Esophagus (tissue), 2 donors: ENCODE measurements at regions not wholly inside any gene's neighbourhood (a gene's known extent, or its start where the extent isn't known, plus 50 kb on each side); places are given as distances from the start of the nearest gene placed in this dataset.

Experiments
- H3K27ac ChIP-seq, 2 donors: one replicate each; pipeline ENCODE4 v1.5.1; 2013; ENCODE audit warnings: low read depth in 2 of 2, mild to moderate bottlenecking in 2 of 2, inconsistent platforms in 1 of 2, low read length in 1 of 2, moderate library complexity in 1 of 2
- H3K27me3 ChIP-seq, 2 donors: one replicate each; pipeline ENCODE4 v1.6.1; 2013; ENCODE audit warnings: low read length in 2 of 2, control low read depth in 1 of 2, mild to moderate bottlenecking in 1 of 2; ENCODE audit not compliant: insufficient read depth in 2 of 2, control insufficient read depth in 1 of 2
- H3K36me3 ChIP-seq, 2 donors: one replicate each; pipeline ENCODE4 v1.6.1; 2013; ENCODE audit warnings: low read length in 1 of 2; ENCODE audit not compliant: control insufficient read depth in 2 of 2, insufficient read depth in 2 of 2
- H3K4me1 ChIP-seq, 2 donors: one replicate each; pipeline ENCODE4 v1.6.1; 2013; ENCODE audit warnings: low read length in 1 of 2; ENCODE audit not compliant: control insufficient read depth in 2 of 2, insufficient read depth in 2 of 2
- H3K4me3 ChIP-seq, 2 donors: one replicate each; pipeline ENCODE4 v1.5.1; 2013; ENCODE audit warnings: low read length in 2 of 2, mild to moderate bottlenecking in 2 of 2, low read depth in 1 of 2, moderate library complexity in 1 of 2
- H3K9me3 ChIP-seq, 2 donors: one replicate each; pipeline ENCODE4 v1.6.1; 2013; ENCODE audit warnings: mild to moderate bottlenecking in 2 of 2, low read depth in 1 of 2, low read length in 1 of 2, moderate library complexity in 1 of 2; ENCODE audit not compliant: control insufficient read depth in 2 of 2, insufficient read depth in 1 of 2
- WGBS, 2 donors: extraction: QIAGEN DNeasy Blood & Tissue Kit; methylation state at CpG; one replicate each; pipeline ENCODE4 v1.1.7; 2013; 5-methylcytosine and 5-hydroxymethylcytosine counted together
- donor health status: healthy with polysubstance abuse.
- donor health status: Bipolar disorder and iron deficiency.

DNA sequence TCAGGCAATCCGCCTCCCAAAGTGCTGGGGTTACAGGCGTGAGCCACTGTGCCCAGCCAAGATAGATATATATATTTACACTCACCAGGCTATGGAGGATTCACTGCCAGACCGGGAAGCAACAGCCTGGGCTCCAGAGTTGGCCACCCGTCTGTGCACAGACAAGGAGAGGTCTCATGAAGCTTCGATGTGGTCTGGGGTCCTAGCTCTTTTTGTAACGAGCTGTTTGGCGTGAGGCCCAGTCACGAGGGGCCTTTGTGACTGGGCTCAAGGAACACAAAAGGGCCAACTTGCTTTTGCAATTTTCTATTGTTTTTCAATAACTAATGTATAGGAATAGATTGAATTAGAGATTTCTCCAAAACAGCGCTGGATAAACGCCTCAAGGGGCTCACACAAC lies 77.6 kb upstream of the EIF5 start:
- H3K9me3 ChIP-seq: peaks cover 0 to 7% of the 10 kb centered on the region in 2 donors
- WGBS, 2 donors: 60 to 62% methylated on average over 10 of the region's 10 CpGs
- no peaks in the 10 kb centered on the region for H3K4me1 ChIP-seq
- no peak overlapping the region for H3K4me3 ChIP-seq
- H3K36me3 ChIP-seq: no peaks in the 10 kb centered on the region
- H3K27ac ChIP-seq: no peak overlapping the region
- no peaks in the 10 kb centered on the region for H3K27me3 ChIP-seq

DNA sequence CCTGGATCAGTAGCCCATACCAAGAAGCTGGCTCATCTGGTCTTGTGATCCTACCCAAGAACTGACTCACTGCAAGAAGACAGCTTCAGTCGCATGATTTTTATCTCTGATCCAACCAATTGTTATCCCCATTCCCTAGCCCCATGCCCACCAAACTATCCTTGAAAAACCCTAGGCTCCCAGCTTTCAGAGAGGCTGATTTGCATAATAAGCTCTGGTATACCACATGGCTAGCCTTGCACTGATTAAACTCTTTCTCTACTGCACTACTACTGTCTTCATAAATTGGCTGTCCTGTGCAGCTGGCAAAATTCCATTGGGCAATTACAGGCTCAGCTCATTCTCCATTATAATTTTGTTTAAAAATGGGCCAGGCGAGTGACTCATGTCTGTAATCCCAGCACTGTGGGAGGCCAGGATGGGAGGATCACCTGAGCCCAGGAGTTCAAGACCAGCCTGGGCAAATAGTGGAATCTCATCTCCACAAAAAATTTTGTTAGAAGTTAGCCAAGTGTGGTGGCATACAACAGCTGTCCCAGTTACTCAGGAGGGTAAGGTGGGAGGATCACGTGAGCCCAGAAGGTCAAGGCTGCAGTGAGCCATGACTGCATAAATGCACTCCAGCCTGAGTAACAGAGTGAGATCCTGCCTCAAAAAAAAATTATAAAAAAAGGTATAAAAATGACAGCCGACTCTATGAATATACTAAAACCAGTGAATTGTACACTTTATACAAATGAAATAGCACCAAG lies 76.7 kb upstream of the EIF5 start:
- H3K27ac ChIP-seq: peak overlapping the region in 1 of 2 donors; percentile 24
- no peaks in the 10 kb centered on the region for H3K36me3 ChIP-seq
- no peaks in the 10 kb centered on the region for H3K27me3 ChIP-seq
- WGBS, 2 donors: 82 to 85% methylated on average over 4 of the region's 4 CpGs
- H3K4me1 ChIP-seq: no peaks in the 10 kb centered on the region
- H3K9me3 ChIP-seq: peaks cover 0 to 7% of the 10 kb centered on the region in 2 donors
- H3K4me3 ChIP-seq: no peak overlapping the region

DNA sequence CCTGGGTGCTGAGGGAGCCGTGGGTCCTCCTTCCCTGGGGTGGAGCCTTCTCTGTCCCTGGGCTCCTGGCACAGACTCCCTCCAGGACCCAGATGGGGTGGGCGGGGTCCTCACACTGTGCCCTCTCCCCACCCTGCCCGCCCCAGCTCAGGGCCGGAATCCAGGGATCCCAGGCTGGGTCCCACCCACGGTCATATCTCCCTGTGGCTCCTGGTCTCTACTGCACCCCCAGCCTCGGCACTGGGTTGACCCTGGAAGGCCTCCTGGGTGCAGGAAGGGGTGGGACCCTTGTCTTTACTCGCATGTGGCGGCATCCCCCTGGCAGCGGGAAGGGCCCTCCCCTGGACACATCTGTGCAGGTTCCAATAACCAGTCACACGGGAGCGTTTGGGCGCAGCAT lies 75.8 kb upstream of the EIF5 start:
- 83 to 86% methylated on average over 12 of the region's 12 CpGs for WGBS, 2 donors
- H3K4me1 ChIP-seq: no peaks in the 10 kb centered on the region
- no peak overlapping the region for H3K4me3 ChIP-seq
- no peak overlapping the region for H3K27ac ChIP-seq
- H3K9me3 ChIP-seq: peaks cover 0 to 4% of the 10 kb centered on the region in 2 donors
- H3K27me3 ChIP-seq: no peaks in the 10 kb centered on the region
- H3K36me3 ChIP-seq: no peaks in the 10 kb centered on the region

DNA sequence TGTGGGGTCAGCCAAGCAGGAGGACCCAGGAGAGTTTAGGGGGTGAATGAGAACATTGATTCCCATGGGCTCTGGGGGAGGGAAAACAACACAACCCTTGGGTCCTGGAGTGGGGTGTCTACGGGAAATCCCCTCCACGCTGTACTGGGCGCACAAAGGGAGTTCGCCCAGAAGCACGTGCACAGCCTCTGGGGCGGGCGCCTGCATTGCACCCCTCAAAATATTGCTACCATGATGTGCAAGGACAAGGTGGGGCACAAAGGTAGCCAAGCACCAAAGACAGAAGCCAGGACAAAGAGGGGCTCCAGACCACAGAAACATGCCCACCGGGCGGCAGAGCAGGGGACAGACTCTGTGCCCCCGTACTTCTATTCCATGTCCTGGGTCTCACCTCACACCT lies 74.9 kb upstream of the EIF5 start:
- no peaks in the 10 kb centered on the region for H3K4me1 ChIP-seq
- 93 to 94% methylated on average over 10 of the region's 10 CpGs for WGBS, 2 donors
- H3K4me3 ChIP-seq: no peak overlapping the region
- H3K27ac ChIP-seq: no peak overlapping the region
- peaks cover 0 to 4% of the 10 kb centered on the region in 2 donors for H3K9me3 ChIP-seq
- no peaks in the 10 kb centered on the region for H3K27me3 ChIP-seq
- no peaks in the 10 kb centered on the region for H3K36me3 ChIP-seq

DNA sequence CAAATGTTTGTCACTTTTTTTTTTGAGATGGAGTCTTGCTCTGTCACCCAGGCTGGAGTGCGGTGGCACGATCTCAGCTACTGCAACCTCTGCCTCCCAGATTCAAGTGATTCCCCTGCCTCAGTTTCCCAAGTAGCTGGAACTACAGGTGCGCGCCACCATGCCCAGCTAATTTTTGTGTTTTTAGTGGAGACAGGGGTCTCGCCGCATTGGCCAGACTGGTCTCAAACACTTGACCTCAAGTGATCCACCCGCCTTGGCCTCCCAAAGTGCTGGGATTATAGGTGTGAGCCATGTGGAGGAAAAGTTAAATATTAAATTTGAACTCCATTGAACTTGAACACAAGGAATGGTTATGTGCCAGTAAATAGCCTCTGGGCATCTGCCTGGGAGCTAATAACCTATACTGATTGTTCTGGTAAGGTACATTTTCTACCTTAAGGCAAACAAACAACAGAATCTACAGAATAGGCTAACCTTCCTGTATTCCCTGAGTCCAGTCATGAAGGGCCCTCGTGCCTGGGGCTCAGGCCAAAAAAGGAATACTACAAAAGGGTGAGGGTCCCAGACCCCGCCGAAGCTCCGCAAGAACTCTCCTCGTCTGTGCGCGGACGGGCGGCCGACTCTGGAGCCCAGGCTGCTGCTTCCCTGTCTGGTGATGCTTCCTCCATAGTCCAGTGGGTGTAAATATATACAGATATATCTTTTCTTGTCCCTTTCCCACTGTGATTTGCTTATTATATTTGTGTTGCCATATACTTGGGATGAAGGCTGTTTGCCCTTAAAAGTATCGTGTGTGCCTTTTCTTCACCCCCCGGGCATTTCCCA lies 74.0 kb upstream of the EIF5 start:
- WGBS, 2 donors: 42 to 51% methylated on average over 18 to 19 of the region's 19 CpGs
- H3K36me3 ChIP-seq: no peaks in the 10 kb centered on the region
- peaks cover 0 to 4% of the 10 kb centered on the region in 2 donors for H3K9me3 ChIP-seq
- no peaks in the 10 kb centered on the region for H3K27me3 ChIP-seq
- H3K4me3 ChIP-seq: peak overlapping the region; percentile 48 to 71
- peak overlapping the region; percentile 40 to 58 for H3K27ac ChIP-seq
- no peaks in the 10 kb centered on the region for H3K4me1 ChIP-seq

DNA sequence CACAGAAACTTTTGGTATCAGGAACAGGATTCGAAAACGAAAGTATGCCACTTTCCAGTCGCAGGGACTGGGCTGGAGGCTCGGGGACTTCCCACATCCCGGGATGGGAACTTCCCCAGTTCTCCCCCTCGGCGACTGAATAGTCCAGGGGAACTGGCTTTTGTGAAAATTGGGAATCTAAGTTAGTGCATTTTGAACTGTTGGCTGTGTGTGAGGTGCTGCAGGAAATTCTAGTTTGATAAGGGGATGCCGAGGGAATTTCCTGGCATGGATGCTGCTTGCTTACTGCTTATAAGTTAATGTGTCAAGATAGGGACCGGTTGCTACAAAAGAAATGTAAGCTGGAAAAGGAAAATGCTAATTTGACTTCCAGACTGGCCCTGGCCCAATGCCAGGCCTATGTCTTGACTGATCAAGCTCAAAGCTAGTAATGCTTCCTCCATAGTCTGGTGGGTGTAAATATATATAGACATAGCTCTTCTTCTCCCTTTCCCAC lies 73.4 kb upstream of the EIF5 start:
- H3K36me3 ChIP-seq: no peaks in the 10 kb centered on the region
- peak overlapping the region; percentile 48 to 71 for H3K4me3 ChIP-seq
- WGBS, 2 donors: 0 to 3% methylated on average over 9 of the region's 9 CpGs
- no peaks in the 10 kb centered on the region for H3K27me3 ChIP-seq
- H3K4me1 ChIP-seq: no peaks in the 10 kb centered on the region
- peaks cover 0 to 4% of the 10 kb centered on the region in 2 donors for H3K9me3 ChIP-seq
- H3K27ac ChIP-seq: peak overlapping the region; percentile 5 to 58

DNA sequence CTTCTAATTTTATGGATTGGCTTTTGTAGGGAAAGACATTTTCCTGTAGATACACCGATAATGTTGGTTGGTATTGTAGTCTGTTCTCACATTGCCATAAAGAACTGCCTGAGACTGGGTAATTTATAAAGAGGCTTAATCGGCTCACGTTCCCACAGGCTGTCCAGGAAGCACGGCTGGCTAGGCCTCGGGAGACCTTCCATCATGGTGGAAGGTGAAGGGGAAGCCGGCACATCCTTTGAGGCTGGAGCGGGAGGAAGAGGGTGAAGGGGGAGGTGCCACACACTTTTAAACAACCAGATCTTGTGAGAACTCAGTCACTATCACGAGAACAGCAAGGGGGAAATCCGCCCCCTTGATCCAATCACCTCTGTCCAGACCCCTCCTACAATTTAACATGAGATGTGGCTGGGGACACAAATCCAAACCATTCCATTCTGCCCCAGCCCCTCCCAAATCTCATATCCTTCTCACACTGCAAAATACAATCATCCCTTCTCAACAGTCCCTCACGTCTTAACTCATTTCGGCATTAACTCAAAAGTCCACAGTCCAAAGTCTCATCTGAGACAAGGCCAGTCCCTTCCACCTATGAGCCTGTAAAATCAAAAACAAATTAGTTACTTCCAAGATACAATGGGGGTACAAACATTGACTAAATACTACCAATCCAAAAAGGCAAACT lies 66.7 kb upstream of the EIF5 start:
- Histone ChIP-seq H3K27me3 (no peaks in the 10 kb centered on the region), H3K27ac (no peak overlapping the region), H3K4me1 (no peaks in the 10 kb centered on the region), H3K9me3 (no peaks in the 10 kb centered on the region), H3K36me3 (no peaks in the 10 kb centered on the region), H3K4me3 (no peak overlapping the region)
- WGBS, 2 donors: 83% methylated on average over 11 of the region's 11 CpGs

DNA sequence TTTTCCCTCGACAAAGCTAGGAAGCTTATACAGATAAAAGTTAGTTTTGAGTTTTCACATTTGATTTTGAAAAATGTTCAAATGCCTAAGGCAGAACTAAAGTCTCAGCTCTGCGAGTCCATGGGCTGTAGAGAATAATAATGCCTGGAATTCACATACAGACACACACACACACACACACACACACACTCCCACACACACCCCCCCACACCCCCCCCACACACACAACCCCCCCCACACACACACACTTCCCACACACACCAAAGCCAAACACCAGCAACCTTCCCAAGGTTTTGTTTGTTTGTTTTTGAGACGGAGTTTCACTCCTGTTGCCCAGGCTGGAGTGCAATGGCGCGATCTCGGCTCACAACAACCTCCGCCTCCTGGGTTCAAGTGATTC lies 62.8 kb upstream of the EIF5 start:
- peaks cover 3 to 12% of the 10 kb centered on the region in 2 donors for H3K4me1 ChIP-seq
- H3K27me3 ChIP-seq: peaks cover 0 to 4% of the 10 kb centered on the region in 2 donors
- H3K27ac ChIP-seq: no peak overlapping the region
- 91% methylated on average over 7 of the region's 7 CpGs for WGBS, 2 donors
- no peaks in the 10 kb centered on the region for H3K9me3 ChIP-seq
- H3K4me3 ChIP-seq: no peak overlapping the region
- no peaks in the 10 kb centered on the region for H3K36me3 ChIP-seq

DNA sequence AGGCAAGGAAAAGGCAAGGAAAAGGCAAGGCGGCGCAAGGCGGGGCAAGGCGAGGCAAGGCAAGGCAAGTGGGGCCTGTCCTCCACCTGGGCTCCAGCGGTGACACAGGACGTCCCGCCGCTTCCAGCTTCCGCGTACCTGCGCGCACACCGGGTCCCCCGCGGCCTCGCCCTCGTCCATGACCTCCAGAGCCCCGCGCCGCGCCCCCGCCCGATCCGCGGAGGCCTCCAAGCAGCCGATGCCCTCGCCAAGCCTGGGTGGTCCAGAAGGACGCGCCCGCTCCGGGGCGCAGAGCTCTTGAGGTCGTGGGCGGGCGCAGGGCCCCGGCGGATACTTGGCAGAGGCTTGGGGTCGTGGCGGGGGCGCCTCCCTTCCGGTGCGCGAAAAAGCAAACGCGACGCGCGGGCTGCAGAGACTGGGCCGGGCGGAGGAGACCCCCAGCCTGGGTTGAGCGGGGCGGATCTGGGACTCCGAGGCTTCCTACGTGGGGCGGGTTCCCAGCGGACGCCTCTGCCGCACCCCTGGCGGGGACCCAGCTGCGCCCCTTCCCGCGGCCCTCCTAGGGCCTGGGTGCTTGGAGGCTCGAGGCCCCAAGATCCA lies 60.8 kb upstream of the EIF5 start:
- Histone ChIP-seq H3K27ac (no peak overlapping the region), H3K9me3 (no peaks in the 10 kb centered on the region), H3K4me1 (peaks cover 3 to 12% of the 10 kb centered on the region in 2 donors), H3K27me3 (peaks cover 0 to 4% of the 10 kb centered on the region in 2 donors), H3K36me3 (no peaks in the 10 kb centered on the region), H3K4me3 (peak overlapping the region; percentile 39 to 44)
- WGBS, 2 donors: 7% methylated on average over 46 to 63 of the region's 63 CpGs
